ENCODE measurements at regions not wholly inside any gene's neighbourhood (a gene's known extent, or its start where the extent isn't known, plus 50 kb on each side); places are given as distances from the start of the nearest gene placed in this dataset.

DNA sequence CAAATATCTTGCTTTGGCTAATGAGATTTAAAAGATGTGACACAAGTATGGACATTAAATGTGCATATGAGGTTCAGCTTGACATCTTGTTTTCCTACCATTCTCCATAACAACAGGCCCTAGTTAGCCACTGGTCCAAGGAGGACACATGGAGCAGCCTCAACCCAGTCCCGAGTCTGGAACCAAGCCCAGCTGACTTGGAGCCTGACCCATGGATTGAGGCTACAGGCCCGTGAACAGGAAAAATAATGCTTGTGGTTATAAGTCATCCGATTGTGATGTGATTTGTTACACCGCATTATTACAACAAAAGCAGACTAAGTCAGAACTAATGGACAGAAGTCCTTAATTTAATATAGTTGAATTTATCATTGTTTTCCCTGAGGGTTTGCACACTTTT lies 123.2 kb upstream of the BANK1 start:
- TF ChIP-seq, protein P1, sequence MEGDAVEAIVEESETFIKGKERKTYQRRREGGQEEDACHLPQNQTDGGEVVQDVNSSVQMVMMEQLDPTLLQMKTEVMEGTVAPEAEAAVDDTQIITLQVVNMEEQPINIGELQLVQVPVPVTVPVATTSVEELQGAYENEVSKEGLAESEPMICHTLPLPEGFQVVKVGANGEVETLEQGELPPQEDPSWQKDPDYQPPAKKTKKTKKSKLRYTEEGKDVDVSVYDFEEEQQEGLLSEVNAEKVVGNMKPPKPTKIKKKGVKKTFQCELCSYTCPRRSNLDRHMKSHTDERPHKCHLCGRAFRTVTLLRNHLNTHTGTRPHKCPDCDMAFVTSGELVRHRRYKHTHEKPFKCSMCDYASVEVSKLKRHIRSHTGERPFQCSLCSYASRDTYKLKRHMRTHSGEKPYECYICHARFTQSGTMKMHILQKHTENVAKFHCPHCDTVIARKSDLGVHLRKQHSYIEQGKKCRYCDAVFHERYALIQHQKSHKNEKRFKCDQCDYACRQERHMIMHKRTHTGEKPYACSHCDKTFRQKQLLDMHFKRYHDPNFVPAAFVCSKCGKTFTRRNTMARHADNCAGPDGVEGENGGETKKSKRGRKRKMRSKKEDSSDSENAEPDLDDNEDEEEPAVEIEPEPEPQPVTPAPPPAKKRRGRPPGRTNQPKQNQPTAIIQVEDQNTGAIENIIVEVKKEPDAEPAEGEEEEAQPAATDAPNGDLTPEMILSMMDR (IDR thresholded peaks at IDR 0.05), result no peak
- no peak for TF ChIP-seq POLR2A (IDR thresholded peaks at IDR 0.05)

All from testis (tissue), 2 donors.